Osteoblast (primary cell): ENCODE measurements at regions not wholly inside any gene's neighbourhood (a gene's known extent, or its start where the extent isn't known, plus 50 kb on each side); places are given as distances from the start of the nearest gene placed in this dataset.

Experiments
- DNase-seq: peaks from one replicate; pipeline ENCODE4 v3.0.0; 2011; ENCODE audit warnings: low spot score, mixed read lengths; ENCODE audit not compliant: insufficient read length; ENCODE audit errors: missing footprints
- H2AFZ ChIP-seq: 2 replicates; pipeline ENCODE4 v1.6.0; 2011; ENCODE audit warnings: mild to moderate bottlenecking, low read length
- H3K27ac ChIP-seq: 2 replicates; pipeline ENCODE4 v1.5.1; 2011; ENCODE audit warnings: mild to moderate bottlenecking, low read depth, low read length, moderate library complexity
- H3K27me3 ChIP-seq: 2 replicates; pipeline ENCODE4 v1.6.0; 2012; ENCODE audit warnings: mild to moderate bottlenecking, control low read depth, inconsistent platforms, low read length, moderate library complexity; ENCODE audit not compliant: insufficient read depth
- H3K36me3 ChIP-seq: 2 replicates; pipeline ENCODE4 v1.5.1; 2011; ENCODE audit warnings: mild to moderate bottlenecking, low read length, control low read depth, moderate library complexity; ENCODE audit not compliant: insufficient read depth
- H3K4me1 ChIP-seq: 2 replicates; pipeline ENCODE4 v1.5.1; 2011; ENCODE audit warnings: mild to moderate bottlenecking, low read length, control low read depth, moderate library complexity; ENCODE audit not compliant: insufficient read depth
- H3K4me2 ChIP-seq: 2 replicates; pipeline ENCODE4 v1.6.0; 2011; ENCODE audit warnings: mild to moderate bottlenecking, low read length; ENCODE audit not compliant: insufficient read depth
- H3K4me3 ChIP-seq: fragments of 200-600 bp; sonication (generic); 3 replicates; pipeline ENCODE4 v1.5.1; 2012; ENCODE audit warnings: mild to moderate bottlenecking, low read length, inconsistent platforms; ENCODE audit not compliant: insufficient read depth
- H3K79me2 ChIP-seq: 2 replicates; pipeline ENCODE4 v1.6.0; 2012; ENCODE audit warnings: mild to moderate bottlenecking, low read length, control low read depth, inconsistent platforms; ENCODE audit not compliant: insufficient read depth
- H3K9me3 ChIP-seq: 2 replicates; pipeline ENCODE4 v1.5.1; 2011; ENCODE audit warnings: low read depth, low read length, control low read depth
- H4K20me1 ChIP-seq: 2 replicates; pipeline ENCODE4 v1.6.0; 2012; ENCODE audit warnings: mild to moderate bottlenecking, low read length, control low read depth; ENCODE audit not compliant: insufficient read depth
- CTCF ChIP-seq: IDR thresholded peaks from 2 replicates; pipeline ENCODE4 v1.5.1; 2011; ENCODE audit warnings: mild to moderate bottlenecking, low read depth, low read length, moderate library complexity; ENCODE audit errors: extremely low read depth

GRCh38 chr15:58344213-58345070 lies 87.3 kb upstream of the LIPC start:
- no peak for DNase-seq
- Histone ChIP-seq H3K4me2 (no peak overlapping the region), H3K4me1 (no peaks in the 10 kb centered on the region), H3K9me3 (no peaks in the 10 kb centered on the region), H3K27ac (no peak overlapping the region), H4K20me1 (no peaks in the 10 kb centered on the region), H3K27me3 (peaks cover 6% of the 10 kb centered on the region), H3K4me3 (no peak overlapping the region), H3K79me2 (no peaks in the 10 kb centered on the region), H3K36me3 (no peaks in the 10 kb centered on the region), H2AFZ (no peak overlapping the region)
- no peak for TF ChIP-seq CTCF

- Histone ChIP-seq H4K20me1 (no peaks in the 10 kb centered on the region), H3K4me2 (no peak overlapping the region), H3K9me3 (no peaks in the 10 kb centered on the region), H3K27me3 (peaks cover 20% of the 10 kb centered on the region), H3K27ac (no peak overlapping the region), H3K36me3 (no peaks in the 10 kb centered on the region), H3K79me2 (no peaks in the 10 kb centered on the region), H3K4me1 (no peaks in the 10 kb centered on the region), H3K4me3 (no peak overlapping the region), H2AFZ (no peak overlapping the region)
- TF ChIP-seq CTCF: no peak
- no peak for DNase-seq
These were observed 85.4 kb upstream of the LIPC start for GRCh38 chr15:58346361-58346760.

- H3K9me3 ChIP-seq: no peaks in the 10 kb centered on the region
- H3K4me3 ChIP-seq: no peak overlapping the region
- H3K27ac ChIP-seq: no peak overlapping the region
- H3K4me1 ChIP-seq: no peaks in the 10 kb centered on the region
- peaks cover 31% of the 10 kb centered on the region for H3K27me3 ChIP-seq
- no peaks in the 10 kb centered on the region for H3K36me3 ChIP-seq
- no peaks in the 10 kb centered on the region for H4K20me1 ChIP-seq
- no peak overlapping the region for H2AFZ ChIP-seq
- H3K79me2 ChIP-seq: no peaks in the 10 kb centered on the region
- TF ChIP-seq CTCF: no peak
- DNase-seq: no peak
- H3K4me2 ChIP-seq: no peak overlapping the region
These were observed 83.5 kb upstream of the LIPC start for GRCh38 chr15:58348095-58348812.
